Osteoblast (primary cell): ENCODE measurements at regions not wholly inside any gene's neighbourhood (a gene's known extent, or its start where the extent isn't known, plus 50 kb on each side); places are given as distances from the start of the nearest gene placed in this dataset.
"Not testable (repeated sequence)": the region's sequence is repeated elsewhere in the genome, so short reads cannot be mapped to it uniquely, and the experiment has no call there.

Experiments used
- DNase-seq: peaks from one replicate; pipeline ENCODE4 v3.0.0; 2011; ENCODE audit warnings: low spot score, mixed read lengths; ENCODE audit not compliant: insufficient read length; ENCODE audit errors: missing footprints
- H2AFZ ChIP-seq: 2 replicates; pipeline ENCODE4 v1.6.0; 2011; ENCODE audit warnings: mild to moderate bottlenecking, low read length
- H3K27ac ChIP-seq: 2 replicates; pipeline ENCODE4 v1.5.1; 2011; ENCODE audit warnings: mild to moderate bottlenecking, low read depth, low read length, moderate library complexity
- H3K27me3 ChIP-seq: 2 replicates; pipeline ENCODE4 v1.6.0; 2012; ENCODE audit warnings: mild to moderate bottlenecking, control low read depth, inconsistent platforms, low read length, moderate library complexity; ENCODE audit not compliant: insufficient read depth
- H3K36me3 ChIP-seq: 2 replicates; pipeline ENCODE4 v1.5.1; 2011; ENCODE audit warnings: mild to moderate bottlenecking, low read length, control low read depth, moderate library complexity; ENCODE audit not compliant: insufficient read depth
- H3K4me1 ChIP-seq: 2 replicates; pipeline ENCODE4 v1.5.1; 2011; ENCODE audit warnings: mild to moderate bottlenecking, low read length, control low read depth, moderate library complexity; ENCODE audit not compliant: insufficient read depth
- H3K4me2 ChIP-seq: 2 replicates; pipeline ENCODE4 v1.6.0; 2011; ENCODE audit warnings: mild to moderate bottlenecking, low read length; ENCODE audit not compliant: insufficient read depth
- H3K4me3 ChIP-seq: fragments of 200-600 bp; sonication (generic); 3 replicates; pipeline ENCODE4 v1.5.1; 2012; ENCODE audit warnings: mild to moderate bottlenecking, low read length, inconsistent platforms; ENCODE audit not compliant: insufficient read depth
- H3K79me2 ChIP-seq: 2 replicates; pipeline ENCODE4 v1.6.0; 2012; ENCODE audit warnings: mild to moderate bottlenecking, low read length, control low read depth, inconsistent platforms; ENCODE audit not compliant: insufficient read depth
- H3K9me3 ChIP-seq: 2 replicates; pipeline ENCODE4 v1.5.1; 2011; ENCODE audit warnings: low read depth, low read length, control low read depth
- H4K20me1 ChIP-seq: 2 replicates; pipeline ENCODE4 v1.6.0; 2012; ENCODE audit warnings: mild to moderate bottlenecking, low read length, control low read depth; ENCODE audit not compliant: insufficient read depth
- CTCF ChIP-seq: IDR thresholded peaks from 2 replicates; pipeline ENCODE4 v1.5.1; 2011; ENCODE audit warnings: mild to moderate bottlenecking, low read depth, low read length, moderate library complexity; ENCODE audit errors: extremely low read depth

GRCh38 chr12:116670859-116671258 is 67.0 kb downstream of the SPRING1 start:
- Histone ChIP-seq H2AFZ (no peak overlapping the region), H3K36me3 (no peaks in the 10 kb centered on the region), H3K27ac (no peak overlapping the region), H3K9me3 (no peaks in the 10 kb centered on the region), H4K20me1 (no peaks in the 10 kb centered on the region), H3K79me2 (no peaks in the 10 kb centered on the region), H3K4me2 (no peak overlapping the region), H3K27me3 (peaks cover 3% of the 10 kb centered on the region), H3K4me1 (no peaks in the 10 kb centered on the region), H3K4me3 (no peak overlapping the region)
- DNase-seq = no peak
- TF ChIP-seq CTCF = no peak

GRCh38 chr12:116667752-116668151 is 70.1 kb downstream of the SPRING1 start:
- no peaks in the 10 kb centered on the region for H3K9me3 ChIP-seq
- H3K27ac ChIP-seq = no peak overlapping the region
- H2AFZ ChIP-seq = no peak overlapping the region
- no peaks in the 10 kb centered on the region for H3K79me2 ChIP-seq
- H3K27me3 ChIP-seq = peaks cover 11% of the 10 kb centered on the region
- no peak for TF ChIP-seq CTCF
- no peaks in the 10 kb centered on the region for H3K36me3 ChIP-seq
- H3K4me3 ChIP-seq = no peak overlapping the region
- no peaks in the 10 kb centered on the region for H4K20me1 ChIP-seq
- no peak for DNase-seq
- no peak overlapping the region for H3K4me2 ChIP-seq
- H3K4me1 ChIP-seq = no peaks in the 10 kb centered on the region

GRCh38 chr12:116666829-116667228 is 71.0 kb downstream of the SPRING1 start:
- not testable (repeated sequence) for H2AFZ ChIP-seq, H4K20me1 ChIP-seq, H3K4me3 ChIP-seq, H3K9me3 ChIP-seq, H3K4me2 ChIP-seq, H3K36me3 ChIP-seq, H3K4me1 ChIP-seq, H3K79me2 ChIP-seq, H3K27ac ChIP-seq, DNase-seq
- peaks cover 14% of the 10 kb centered on the region for H3K27me3 ChIP-seq

GRCh38 chr12:116666305-116666673 is 71.6 kb downstream of the SPRING1 start:
- no peaks in the 10 kb centered on the region for H4K20me1 ChIP-seq
- TF ChIP-seq CTCF = no peak
- no peak for DNase-seq
- H3K27me3 ChIP-seq = peaks cover 14% of the 10 kb centered on the region
- H3K27ac ChIP-seq = no peak overlapping the region
- H2AFZ ChIP-seq = no peak overlapping the region
- no peak overlapping the region for H3K4me2 ChIP-seq
- no peaks in the 10 kb centered on the region for H3K79me2 ChIP-seq
- H3K36me3 ChIP-seq = no peaks in the 10 kb centered on the region
- no peaks in the 10 kb centered on the region for H3K4me1 ChIP-seq
- H3K4me3 ChIP-seq = no peak overlapping the region
- no peaks in the 10 kb centered on the region for H3K9me3 ChIP-seq
